HEK293 (cell line): ENCODE measurements at regions not wholly inside any gene's neighbourhood (a gene's known extent, or its start where the extent isn't known, plus 50 kb on each side); places are given as distances from the start of the nearest gene placed in this dataset.

Experiments used
- CTCF ChIA-PET: fragments of 350-600 bp; formaldehyde crosslinking; extraction: SDS; loops from one replicate; lab custom pipeline; 2021; ENCODE audit warnings: antibody characterized with exemption; lab: Yijun Ruan, JAX
- POLR2A ChIA-PET: fragments of 300-600 bp; formaldehyde crosslinking; extraction: SDS; loops from one replicate; lab custom pipeline; 2020; ENCODE audit warnings: antibody characterized with exemption, inconsistent platforms; lab: Yijun Ruan, JAX
- H3K27ac ChIP-seq: fragments of 200-500 bp; sonication (Bioruptor generic); 2 replicates; pipeline ENCODE4 v1.5.1; 2014; ENCODE audit warnings: low read depth, low read length, control low read depth, inconsistent platforms; ENCODE audit errors: extremely low read depth
- H3K36me3 ChIP-seq, 2 experiments: fragments of 200-500 bp in 1 of 2; sonication (Bioruptor generic) in 1 of 2; 1 replicate in 1 of 2; 2 replicates in 1 of 2; pipeline ENCODE4 v1.5.1; 2014 to 2017; ENCODE audit warnings: inconsistent platforms in 2 of 2, low read length in 2 of 2; ENCODE audit not compliant: control insufficient read depth in 2 of 2, insufficient read depth in 1 of 2
- H3K4me1 ChIP-seq: fragments of 200-500 bp; sonication (Bioruptor generic); 2 replicates; pipeline ENCODE4 v1.5.1; 2014; ENCODE audit warnings: mild to moderate bottlenecking, low read length, inconsistent platforms; ENCODE audit not compliant: control insufficient read depth, insufficient read depth
- H3K4me3 ChIP-seq: 2 replicates; pipeline ENCODE4 v1.5.1; 2011; ENCODE audit warnings: low read depth, mild to moderate bottlenecking, control low read depth, low read length, moderate library complexity
- H3K9me3 ChIP-seq: fragments of 200-500 bp; sonication (Bioruptor generic); 2 replicates; pipeline ENCODE4 v1.5.1; 2014; ENCODE audit warnings: low read depth, low read length, inconsistent platforms; ENCODE audit not compliant: control insufficient read depth, insufficient read depth
- INSM2 ChIP-seq: fragments of 450-650 bp; formaldehyde crosslinking; IDR thresholded peaks from 2 replicates; pipeline ENCODE4 v1.5.1; 2016; ENCODE audit warnings: missing biosample characterization, missing genetic modification characterization
- KLF8 ChIP-seq: fragments of 450-650 bp; formaldehyde crosslinking; IDR thresholded peaks from 2 replicates; pipeline ENCODE4 v1.5.1; 2016; ENCODE audit warnings: missing biosample characterization, missing genetic modification characterization
- PBX3 ChIP-seq: sonication (generic); formaldehyde crosslinking; IDR thresholded peaks from 2 replicates; pipeline ENCODE4 v1.8.1; 2022; ENCODE audit warnings: mild to moderate bottlenecking, moderate library complexity, missing genetic modification reagents
- PRDM1 ChIP-seq: fragments of 450-650 bp; formaldehyde crosslinking; IDR thresholded peaks from 2 replicates; pipeline ENCODE4; 2016; ENCODE audit warnings: missing biosample characterization, missing genetic modification characterization
- REPIN1 ChIP-seq: fragments of 450-650 bp; formaldehyde crosslinking; IDR thresholded peaks from 2 replicates; pipeline ENCODE4 v1.5.1; 2017; ENCODE audit warnings: missing biosample characterization, missing genetic modification characterization, low read depth
- SETDB1 ChIP-seq: IDR thresholded peaks from one replicate; pipeline ENCODE4 v1.6.1; 2017; ENCODE audit warnings: mild to moderate bottlenecking, low read length, moderate library complexity, mixed read lengths; ENCODE audit not compliant: insufficient read length
- SP2 ChIP-seq: fragments of 450-650 bp; formaldehyde crosslinking; IDR thresholded peaks from 2 replicates; pipeline ENCODE4 v1.5.1; 2016; ENCODE audit warnings: missing biosample characterization, missing genetic modification characterization
- TSHZ1 ChIP-seq: fragments of 450-650 bp; formaldehyde crosslinking; IDR thresholded peaks from 2 replicates; pipeline ENCODE4 v1.5.1; 2016; ENCODE audit warnings: missing biosample characterization, missing genetic modification characterization, borderline replicate concordance
- ZBTB21 ChIP-seq: fragments of 450-650 bp; formaldehyde crosslinking; IDR thresholded peaks from 2 replicates; pipeline ENCODE4 v1.5.1; 2017; ENCODE audit warnings: missing biosample characterization, missing genetic modification characterization
- ZFP41 ChIP-seq: fragments of 450-650 bp; formaldehyde crosslinking; IDR thresholded peaks from 2 replicates; pipeline ENCODE4 v1.5.1; 2016; ENCODE audit warnings: missing biosample characterization, missing genetic modification characterization, borderline replicate concordance
- ZNF121 ChIP-seq: fragments of 450-650 bp; formaldehyde crosslinking; IDR thresholded peaks from 2 replicates; pipeline ENCODE4 v1.5.1; 2016; ENCODE audit warnings: missing biosample characterization, missing genetic modification characterization
- ZNF214 ChIP-seq: fragments of 450-650 bp; formaldehyde crosslinking; IDR thresholded peaks from 2 replicates; pipeline ENCODE4 v1.5.1; 2017; ENCODE audit warnings: missing biosample characterization, mild to moderate bottlenecking, missing genetic modification characterization, borderline replicate concordance
- ZNF248 ChIP-seq: fragments of 450-650 bp; formaldehyde crosslinking; IDR thresholded peaks from 2 replicates; pipeline ENCODE4 v1.5.1; 2017; ENCODE audit warnings: missing biosample characterization, missing genetic modification characterization
- ZNF280D ChIP-seq: fragments of 450-650 bp; formaldehyde crosslinking; IDR thresholded peaks from 2 replicates; pipeline ENCODE4 v1.5.1; 2016; ENCODE audit warnings: missing biosample characterization, missing genetic modification characterization
- ZNF341 ChIP-seq: fragments of 450-650 bp; formaldehyde crosslinking; IDR thresholded peaks from 2 replicates; pipeline ENCODE4; 2016; ENCODE audit warnings: low read depth, missing biosample characterization, missing genetic modification characterization
- ZNF391 ChIP-seq: fragments of 450-650 bp; formaldehyde crosslinking; IDR thresholded peaks from 2 replicates; pipeline ENCODE4 v1.5.1; 2016; ENCODE audit warnings: low read depth, missing biosample characterization, missing genetic modification characterization, borderline replicate concordance
- ZNF433 ChIP-seq: fragments of 450-650 bp; formaldehyde crosslinking; IDR thresholded peaks from 2 replicates; pipeline ENCODE4 v1.5.1; 2016; ENCODE audit warnings: missing biosample characterization, missing genetic modification characterization, low read depth
- ZNF549 ChIP-seq: fragments of 450-650 bp; IDR thresholded peaks from 2 replicates; pipeline ENCODE4 v1.5.1; 2018; ENCODE audit warnings: missing biosample characterization, missing genetic modification characterization, mild to moderate bottlenecking, inconsistent platforms, moderate library complexity
- ZNF600 ChIP-seq: fragments of 450-650 bp; formaldehyde crosslinking; IDR thresholded peaks from 2 replicates; pipeline ENCODE4 v1.5.1; 2016; ENCODE audit warnings: missing biosample characterization, missing genetic modification characterization
- ZNF776 ChIP-seq: fragments of 450-650 bp; formaldehyde crosslinking; IDR thresholded peaks from 2 replicates; pipeline ENCODE4 v1.5.0; 2017; ENCODE audit warnings: missing biosample characterization, missing genetic modification characterization, borderline replicate concordance
- ZNF830 ChIP-seq: fragments of 450-650 bp; IDR thresholded peaks from 2 replicates; pipeline ENCODE4 v1.5.0; 2018; ENCODE audit warnings: missing biosample characterization, missing genetic modification characterization, low read depth, mild to moderate bottlenecking, moderate library complexity
- ZNF837 ChIP-seq: fragments of 450-650 bp; formaldehyde crosslinking; IDR thresholded peaks from 2 replicates; pipeline ENCODE4 v1.5.1; 2016; ENCODE audit warnings: missing biosample characterization, missing genetic modification characterization
- ZSCAN30 ChIP-seq: fragments of 450-650 bp; IDR thresholded peaks from 2 replicates; pipeline ENCODE4 v1.5.1; 2018; ENCODE audit warnings: missing biosample characterization, mild to moderate bottlenecking, missing genetic modification characterization, moderate library complexity
- TF ChIP-seq, protein P1 (sequence below): fragments of 450-650 bp; formaldehyde crosslinking; IDR thresholded peaks from 2 replicates; pipeline ENCODE4 v1.5.1; 2017; ENCODE audit warnings: missing biosample characterization, mild to moderate bottlenecking, missing genetic modification characterization, moderate library complexity

DNA sequence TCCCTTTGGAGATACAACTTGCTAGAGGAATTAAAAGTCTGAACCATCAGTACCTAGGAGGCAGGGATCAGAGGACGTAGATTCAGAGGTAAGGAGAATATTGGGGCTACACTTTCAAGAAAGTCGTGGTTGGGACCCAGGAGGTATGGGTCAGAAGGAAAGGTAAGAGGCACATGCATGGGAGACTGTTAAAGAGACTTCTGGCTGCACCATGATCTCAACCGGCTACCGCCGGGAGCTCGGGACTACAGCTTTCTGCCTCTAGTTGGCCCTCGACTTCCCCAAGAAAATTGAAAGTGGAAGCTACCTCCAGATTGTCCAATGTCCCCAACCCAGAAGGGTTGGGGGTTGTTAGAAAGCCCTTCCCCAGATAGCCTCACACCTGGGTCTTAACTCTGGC is 355.7 kb upstream of the TMPRSS15 start:
- ChIA-PET CTCF (no interaction called here), POLR2A (no interaction called here)
- no peaks in the 10 kb centered on the region for H3K9me3 ChIP-seq
- H3K36me3 ChIP-seq: no peaks in the 10 kb centered on the region
- no peak overlapping the region for H3K4me3 ChIP-seq
- TF ChIP-seq ZBTB21 (tag by site-specific recombination): no peak
- no peak for TF ChIP-seq ZNF776
- no peak for TF ChIP-seq PRDM1
- TF ChIP-seq ZNF341 (tag by site-specific recombination): no peak
- TF ChIP-seq REPIN1 (tag by site-specific recombination): no peak
- no peak for TF ChIP-seq KLF8 (tag by site-specific recombination)
- no peak for TF ChIP-seq INSM2 (tag by site-specific recombination)
- no peak for TF ChIP-seq ZNF121 (tag by site-specific recombination)
- TF ChIP-seq TSHZ1 (tag by site-specific recombination): no peak
- no peak for TF ChIP-seq ZFP41 (tag by site-specific recombination)
- TF ChIP-seq ZNF391 (tag by site-specific recombination): no peak
- TF ChIP-seq ZNF214 (tag by site-specific recombination): no peak
- TF ChIP-seq ZNF248: no peak
- TF ChIP-seq ZSCAN30 (tag by site-specific recombination): no peak
- TF ChIP-seq SETDB1: no peak
- no peak for TF ChIP-seq PBX3 (CRISPR knock-in tag)
- TF ChIP-seq, protein P1, sequence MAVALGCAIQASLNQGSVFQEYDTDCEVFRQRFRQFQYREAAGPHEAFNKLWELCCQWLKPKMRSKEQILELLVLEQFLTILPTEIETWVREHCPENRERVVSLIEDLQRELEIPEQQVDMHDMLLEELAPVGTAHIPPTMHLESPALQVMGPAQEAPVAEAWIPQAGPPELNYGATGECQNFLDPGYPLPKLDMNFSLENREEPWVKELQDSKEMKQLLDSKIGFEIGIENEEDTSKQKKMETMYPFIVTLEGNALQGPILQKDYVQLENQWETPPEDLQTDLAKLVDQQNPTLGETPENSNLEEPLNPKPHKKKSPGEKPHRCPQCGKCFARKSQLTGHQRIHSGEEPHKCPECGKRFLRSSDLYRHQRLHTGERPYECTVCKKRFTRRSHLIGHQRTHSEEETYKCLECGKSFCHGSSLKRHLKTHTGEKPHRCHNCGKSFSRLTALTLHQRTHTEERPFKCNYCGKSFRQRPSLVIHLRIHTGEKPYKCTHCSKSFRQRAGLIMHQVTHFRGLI (tag by site-specific recombination): no peak
- TF ChIP-seq ZNF830: no peak
- TF ChIP-seq SP2 (tag by site-specific recombination): no peak
- no peaks in the 10 kb centered on the region for H3K4me1 ChIP-seq
- H3K27ac ChIP-seq: no peak overlapping the region

- H3K4me3 ChIP-seq: no peak overlapping the region
- TF ChIP-seq ZNF280D (tag by site-specific recombination) (no peak), ZNF837 (tag by site-specific recombination) (no peak), ZNF600 (tag by site-specific recombination) (no peak), ZNF549 (no peak), ZNF433 (no peak)
- POLR2A ChIA-PET: no interaction called here
- CTCF ChIA-PET: no interaction called here
- no peak overlapping the region for H3K27ac ChIP-seq
- H3K4me1 ChIP-seq: no peaks in the 10 kb centered on the region
- H3K36me3 ChIP-seq: no peaks in the 10 kb centered on the region
- H3K9me3 ChIP-seq: no peaks in the 10 kb centered on the region
Measured at GRCh38 chr21:18759751-18760161, 356.2 kb upstream of the TMPRSS15 start.
